ENCODE measurements at regions not wholly inside any gene's neighbourhood (a gene's known extent, or its start where the extent isn't known, plus 50 kb on each side); places are given as distances from the start of the nearest gene placed in this dataset.

DNA sequence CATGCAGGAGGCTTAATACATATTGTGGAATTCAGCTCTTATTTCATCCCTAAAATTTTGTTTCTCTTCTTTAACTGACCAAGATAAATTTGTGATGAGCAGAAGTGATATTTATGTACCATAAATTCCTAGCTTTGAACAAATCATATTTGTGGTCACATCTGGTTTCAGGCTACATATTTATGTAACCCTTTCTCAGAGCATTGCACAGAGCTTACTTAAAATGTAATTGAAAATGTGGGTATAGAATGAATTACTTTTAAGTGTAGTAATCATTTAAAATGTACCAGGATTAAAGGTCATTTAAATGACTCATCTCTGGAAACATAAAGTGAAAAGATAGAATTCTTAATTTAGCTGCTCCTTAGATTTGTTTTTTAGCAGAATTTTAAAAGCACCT is 129.9 kb upstream of the FRMD6 start:
- CTCF ChIA-PET = no interaction called here
- H3K36me3 ChIP-seq (ENCODE audit: control insufficient read depth in 1 of 2, insufficient read depth in 2 of 2, low read length in 2 of 2) = no peaks in the 10 kb centered on the region
- H3K9me3 ChIP-seq (ENCODE audit: control insufficient read depth in 1 of 2, insufficient read depth in 1 of 2, low read depth in 1 of 2, low read length in 2 of 2) = no peaks in the 10 kb centered on the region
- H3K27ac ChIP-seq (ENCODE audit: low read depth, low read length) = no peak overlapping the region
- intact Hi-C loops (cut with micrococcal nuclease) = no loop called here
- DNase-seq (ENCODE audit: low read depth, low spot score) = no peak
- no peak overlapping the region for H3K9ac ChIP-seq (ENCODE audit: low read length)
- H4K20me1 ChIP-seq (ENCODE audit: insufficient read depth) = no peaks in the 10 kb centered on the region
- no peak overlapping the region for H3K4me2 ChIP-seq (ENCODE audit: low read length)
- RAD21 ChIA-PET (ENCODE audit: low non-redundant PET in 1 of 2, low total read pairs in 2 of 2, uncharacterized antibody in 2 of 2, unreplicated experiment in 2 of 2) = no interaction called here
- no peak overlapping the region for H3K4me3 ChIP-seq (replicated peaks in 1 of 2; ENCODE audit: low read depth in 1 of 2, low read length in 2 of 2)
- peaks cover 0 to 9% of the 10 kb centered on the region in 2 experiments; a peak in 1 of 4 replicates for H3K4me1 ChIP-seq (ENCODE audit: control insufficient read depth in 1 of 2, insufficient read depth in 2 of 2, low read length in 2 of 2)
- no TSS peak for BruUV-seq (replicated peaks)
- no peak for ATAC-seq
- POLR2A ChIA-PET = no interaction called here
- TF ChIP-seq EGR1 (IDR thresholded peaks at IDR 0.05; ENCODE audit: low read depth) (no peak), TCF7L2 (IDR thresholded peaks at IDR 0.05; ENCODE audit: borderline replicate concordance, extremely low read depth, insufficient read depth, insufficient read length) (no peak), POLR2A (IDR thresholded peaks at IDR 0.05; ENCODE audit: borderline replicate concordance, extremely low read depth, insufficient read depth, insufficient read length) (no peak), SRF (IDR thresholded peaks at IDR 0.05; ENCODE audit: low read depth) (no peak), YY1 (IDR thresholded peaks at IDR 0.05; ENCODE audit: extremely low read depth, insufficient replicate concordance, low read depth, low read length) (no peak), POLR2AphosphoS5 (IDR thresholded peaks at IDR 0.05; ENCODE audit: low read depth, low read length) (no peak), ZFX (IDR thresholded peaks at IDR 0.05) (no peak), CBX3 (IDR thresholded peaks at IDR 0.05; ENCODE audit: low read depth) (no peak), ZNF274 (IDR thresholded peaks at IDR 0.05; ENCODE audit: low read depth, low read length) (no peak)
- H2AFZ ChIP-seq (ENCODE audit: low read depth, low read length, poor library complexity, severe bottlenecking) = no peak overlapping the region
- no peaks in the 10 kb centered on the region for H3K27me3 ChIP-seq (ENCODE audit: insufficient read depth, low read length)
- H3K79me2 ChIP-seq (ENCODE audit: insufficient read depth, low read length) = no peaks in the 10 kb centered on the region
- no peaks in the 10 kb centered on the region for H3K9me2 ChIP-seq (ENCODE audit: insufficient read depth)

DNA sequence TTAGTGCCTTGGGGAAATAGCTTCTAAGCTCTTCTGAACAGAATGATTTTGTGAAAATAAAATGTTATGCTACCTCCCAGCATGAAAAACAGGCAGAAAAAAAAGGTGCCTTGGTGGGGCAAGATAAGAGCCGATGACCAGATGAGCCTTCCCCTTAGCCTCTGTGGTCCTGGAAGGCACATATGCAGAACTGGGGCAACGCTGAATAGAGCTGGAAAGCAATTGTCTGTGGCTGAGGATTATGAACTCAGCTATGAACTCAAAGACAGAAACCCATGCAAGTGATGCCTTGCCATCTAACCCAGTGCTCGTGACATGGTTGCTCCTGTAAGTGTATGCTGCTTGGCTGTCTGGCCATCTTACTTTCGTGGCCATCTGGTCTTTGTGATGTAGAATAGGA is 128.5 kb upstream of the FRMD6 start:
- Histone ChIP-seq H3K9ac (ENCODE audit: low read length) (no peak overlapping the region), H3K27me3 (ENCODE audit: insufficient read depth, low read length) (no peaks in the 10 kb centered on the region), H3K4me1 (ENCODE audit: control insufficient read depth in 1 of 2, insufficient read depth in 2 of 2, low read length in 2 of 2) (peaks cover 0 to 9% of the 10 kb centered on the region in 2 experiments; a peak in 1 of 4 replicates), H3K9me2 (ENCODE audit: insufficient read depth) (no peaks in the 10 kb centered on the region), H4K20me1 (ENCODE audit: insufficient read depth) (no peaks in the 10 kb centered on the region), H3K36me3 (ENCODE audit: control insufficient read depth in 1 of 2, insufficient read depth in 2 of 2, low read length in 2 of 2) (no peaks in the 10 kb centered on the region), H3K4me3 (replicated peaks in 1 of 2; ENCODE audit: low read depth in 1 of 2, low read length in 2 of 2) (no peak overlapping the region), H3K27ac (ENCODE audit: low read depth, low read length) (no peak overlapping the region), H2AFZ (ENCODE audit: low read depth, low read length, poor library complexity, severe bottlenecking) (no peak overlapping the region), H3K4me2 (ENCODE audit: low read length) (no peak overlapping the region), H3K9me3 (ENCODE audit: control insufficient read depth in 1 of 2, insufficient read depth in 1 of 2, low read depth in 1 of 2, low read length in 2 of 2) (no peaks in the 10 kb centered on the region), H3K79me2 (ENCODE audit: insufficient read depth, low read length) (no peaks in the 10 kb centered on the region)
- no TSS peak for BruUV-seq (replicated peaks)
- ChIA-PET CTCF (no interaction called here), RAD21 (ENCODE audit: low non-redundant PET in 1 of 2, low total read pairs in 2 of 2, uncharacterized antibody in 2 of 2, unreplicated experiment in 2 of 2) (no interaction called here), POLR2A (no interaction called here)
- ATAC-seq = no peak
- DNase-seq (ENCODE audit: low read depth, low spot score) = no peak
- intact Hi-C loops (cut with micrococcal nuclease) = no loop called here
- TF ChIP-seq, protein P1, sequence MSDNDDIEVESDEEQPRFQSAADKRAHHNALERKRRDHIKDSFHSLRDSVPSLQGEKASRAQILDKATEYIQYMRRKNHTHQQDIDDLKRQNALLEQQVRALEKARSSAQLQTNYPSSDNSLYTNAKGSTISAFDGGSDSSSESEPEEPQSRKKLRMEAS (IDR thresholded peaks at IDR 0.05) = no peak
- TF ChIP-seq SP1 (IDR thresholded peaks at IDR 0.05; ENCODE audit: low read depth) (no peak), EGR1 (IDR thresholded peaks at IDR 0.05; ENCODE audit: low read depth) (no peak), YY1 (IDR thresholded peaks at IDR 0.05; ENCODE audit: extremely low read depth, insufficient replicate concordance, low read depth, low read length) (no peak), ZFX (IDR thresholded peaks at IDR 0.05) (no peak), SRF (IDR thresholded peaks at IDR 0.05; ENCODE audit: low read depth) (no peak), EZH2phosphoT487 (IDR thresholded peaks at IDR 0.05; ENCODE audit: borderline replicate concordance) (no peak), CEBPB (IDR thresholded peaks at IDR 0.05; ENCODE audit: low read depth) (no peak)
- TF ChIP-seq, protein P2, sequence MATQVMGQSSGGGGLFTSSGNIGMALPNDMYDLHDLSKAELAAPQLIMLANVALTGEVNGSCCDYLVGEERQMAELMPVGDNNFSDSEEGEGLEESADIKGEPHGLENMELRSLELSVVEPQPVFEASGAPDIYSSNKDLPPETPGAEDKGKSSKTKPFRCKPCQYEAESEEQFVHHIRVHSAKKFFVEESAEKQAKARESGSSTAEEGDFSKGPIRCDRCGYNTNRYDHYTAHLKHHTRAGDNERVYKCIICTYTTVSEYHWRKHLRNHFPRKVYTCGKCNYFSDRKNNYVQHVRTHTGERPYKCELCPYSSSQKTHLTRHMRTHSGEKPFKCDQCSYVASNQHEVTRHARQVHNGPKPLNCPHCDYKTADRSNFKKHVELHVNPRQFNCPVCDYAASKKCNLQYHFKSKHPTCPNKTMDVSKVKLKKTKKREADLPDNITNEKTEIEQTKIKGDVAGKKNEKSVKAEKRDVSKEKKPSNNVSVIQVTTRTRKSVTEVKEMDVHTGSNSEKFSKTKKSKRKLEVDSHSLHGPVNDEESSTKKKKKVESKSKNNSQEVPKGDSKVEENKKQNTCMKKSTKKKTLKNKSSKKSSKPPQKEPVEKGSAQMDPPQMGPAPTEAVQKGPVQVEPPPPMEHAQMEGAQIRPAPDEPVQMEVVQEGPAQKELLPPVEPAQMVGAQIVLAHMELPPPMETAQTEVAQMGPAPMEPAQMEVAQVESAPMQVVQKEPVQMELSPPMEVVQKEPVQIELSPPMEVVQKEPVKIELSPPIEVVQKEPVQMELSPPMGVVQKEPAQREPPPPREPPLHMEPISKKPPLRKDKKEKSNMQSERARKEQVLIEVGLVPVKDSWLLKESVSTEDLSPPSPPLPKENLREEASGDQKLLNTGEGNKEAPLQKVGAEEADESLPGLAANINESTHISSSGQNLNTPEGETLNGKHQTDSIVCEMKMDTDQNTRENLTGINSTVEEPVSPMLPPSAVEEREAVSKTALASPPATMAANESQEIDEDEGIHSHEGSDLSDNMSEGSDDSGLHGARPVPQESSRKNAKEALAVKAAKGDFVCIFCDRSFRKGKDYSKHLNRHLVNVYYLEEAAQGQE (IDR thresholded peaks at IDR 0.05; ENCODE audit: low read depth) = no peak
- TF ChIP-seq, protein P3, sequence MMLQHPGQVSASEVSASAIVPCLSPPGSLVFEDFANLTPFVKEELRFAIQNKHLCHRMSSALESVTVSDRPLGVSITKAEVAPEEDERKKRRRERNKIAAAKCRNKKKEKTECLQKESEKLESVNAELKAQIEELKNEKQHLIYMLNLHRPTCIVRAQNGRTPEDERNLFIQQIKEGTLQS (IDR thresholded peaks at IDR 0.05) = no peak
- TF ChIP-seq, protein P4, sequence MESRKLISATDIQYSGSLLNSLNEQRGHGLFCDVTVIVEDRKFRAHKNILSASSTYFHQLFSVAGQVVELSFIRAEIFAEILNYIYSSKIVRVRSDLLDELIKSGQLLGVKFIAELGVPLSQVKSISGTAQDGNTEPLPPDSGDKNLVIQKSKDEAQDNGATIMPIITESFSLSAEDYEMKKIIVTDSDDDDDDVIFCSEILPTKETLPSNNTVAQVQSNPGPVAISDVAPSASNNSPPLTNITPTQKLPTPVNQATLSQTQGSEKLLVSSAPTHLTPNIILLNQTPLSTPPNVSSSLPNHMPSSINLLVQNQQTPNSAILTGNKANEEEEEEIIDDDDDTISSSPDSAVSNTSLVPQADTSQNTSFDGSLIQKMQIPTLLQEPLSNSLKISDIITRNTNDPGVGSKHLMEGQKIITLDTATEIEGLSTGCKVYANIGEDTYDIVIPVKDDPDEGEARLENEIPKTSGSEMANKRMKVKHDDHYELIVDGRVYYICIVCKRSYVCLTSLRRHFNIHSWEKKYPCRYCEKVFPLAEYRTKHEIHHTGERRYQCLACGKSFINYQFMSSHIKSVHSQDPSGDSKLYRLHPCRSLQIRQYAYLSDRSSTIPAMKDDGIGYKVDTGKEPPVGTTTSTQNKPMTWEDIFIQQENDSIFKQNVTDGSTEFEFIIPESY (IDR thresholded peaks at IDR 0.05; ENCODE audit: extremely low read depth, insufficient replicate concordance, low read length) = no peak
